CD14-positive monocyte (primary cell): ENCODE measurements at regions not wholly inside any gene's neighbourhood (a gene's known extent, or its start where the extent isn't known, plus 50 kb on each side); places are given as distances from the start of the nearest gene placed in this dataset.

ENCODE experiments used
- DNase-seq, 3 donors: peaks; one replicate each; pipeline ENCODE4 v3.0.0-alpha.2; 2011 to 2022
- H2AFZ ChIP-seq: 2 replicates; pipeline ENCODE4 v1.6.0; 2012; ENCODE audit warnings: mild to moderate bottlenecking, low read depth, low read length, inconsistent platforms; ENCODE audit not compliant: insufficient read depth, poor library complexity, severe bottlenecking
- H3K27ac ChIP-seq, 2 donors: 1 replicate in 1 of 2; 2 replicates in 1 of 2; pipeline ENCODE4 v1.5.1; 2012 to 2013; ENCODE audit warnings: low read length in 2 of 2, control low read depth in 1 of 2, inconsistent platforms in 1 of 2, low read depth in 1 of 2, mild to moderate bottlenecking in 1 of 2
- H3K27me3 ChIP-seq, 2 donors: one replicate each; pipeline versions ENCODE4 v1.6.0 to v1.6.1; 2011 to 2013; ENCODE audit warnings: low read length in 2 of 2; ENCODE audit not compliant: control insufficient read depth in 2 of 2, insufficient read depth in 2 of 2
- H3K36me3 ChIP-seq, 2 donors: replicated peaks in 1 of 2; 1 replicate in 1 of 2; 2 replicates in 1 of 2; pipeline versions ENCODE4 v1.5.1 to v1.6.1; 2012 to 2013; ENCODE audit warnings: low read length in 2 of 2, control low read depth in 1 of 2, inconsistent platforms in 1 of 2, mild to moderate bottlenecking in 1 of 2; ENCODE audit not compliant: insufficient read depth in 2 of 2, control insufficient read depth in 1 of 2
- H3K4me1 ChIP-seq, 2 donors: 1 replicate in 1 of 2; 2 replicates in 1 of 2; pipeline versions ENCODE4 v1.5.1 to v1.6.1; 2012 to 2013; ENCODE audit warnings: low read length in 2 of 2, control low read depth in 1 of 2, inconsistent platforms in 1 of 2, mild to moderate bottlenecking in 1 of 2, moderate library complexity in 1 of 2; ENCODE audit not compliant: insufficient read depth in 2 of 2, control insufficient read depth in 1 of 2
- H3K4me2 ChIP-seq: replicated peaks from 2 replicates; pipeline ENCODE3; 2012; ENCODE audit warnings: low read length, moderate library complexity, mild to moderate bottlenecking; ENCODE audit not compliant: poor library complexity, severe bottlenecking; ENCODE audit errors: extremely low read depth
- H3K4me3 ChIP-seq, 3 experiments: fragments of 200-600 bp in 1 of 3; sonication (generic) in 1 of 3; replicated peaks in 1 of 3; 1 replicate in 2 of 3; 2 replicates in 1 of 3; pipeline ENCODE4 v1.5.1; 2011 to 2013; ENCODE audit warnings: low read length in 3 of 3, mild to moderate bottlenecking in 3 of 3, control low read depth in 2 of 3, low read depth in 2 of 3, inconsistent platforms in 1 of 3, moderate library complexity in 1 of 3
- H3K79me2 ChIP-seq: 2 replicates; pipeline ENCODE4 v1.6.0; 2012; ENCODE audit warnings: mild to moderate bottlenecking, control low read depth, inconsistent platforms, low read length, moderate library complexity; ENCODE audit not compliant: insufficient read depth
- H3K9ac ChIP-seq: 2 replicates; pipeline ENCODE4 v1.6.0; 2017; ENCODE audit warnings: low read length, mild to moderate bottlenecking; ENCODE audit not compliant: insufficient read depth, poor library complexity, severe bottlenecking
- H3K9me3 ChIP-seq, 2 donors: replicated peaks in 1 of 2; 1 replicate in 1 of 2; 2 replicates in 1 of 2; pipeline versions ENCODE4 v1.5.1 to v1.6.1; 2012 to 2013; ENCODE audit warnings: low read length in 2 of 2, control low read depth in 1 of 2; ENCODE audit not compliant: control insufficient read depth in 1 of 2, insufficient read depth in 1 of 2
- H4K20me1 ChIP-seq: 2 replicates; pipeline ENCODE4 v1.6.0; 2012; ENCODE audit warnings: mild to moderate bottlenecking, low read length, control low read depth, moderate library complexity; ENCODE audit not compliant: insufficient read depth
- H3K27ac Mint-ChIP-seq, 7 donors: one replicate each; pipeline ENCODE4 v1.8.0; 2020; ENCODE audit warnings: mild to moderate bottlenecking in 7 of 7, mixed read lengths in 7 of 7, moderate library complexity in 6 of 7, inconsistent platforms in 2 of 7
- H3K27me3 Mint-ChIP-seq, 3 donors: one replicate each; pipeline ENCODE4 v1.8.0; 2021 to 2022; ENCODE audit warnings: low read depth in 3 of 3, mild to moderate bottlenecking in 3 of 3, mixed read lengths in 3 of 3, moderate library complexity in 3 of 3, inconsistent platforms in 1 of 3
- H3K36me3 Mint-ChIP-seq, 2 donors: one replicate each; pipeline ENCODE4 v1.8.0; 2020; ENCODE audit warnings: mixed read lengths in 2 of 2, inconsistent platforms in 1 of 2, mild to moderate bottlenecking in 1 of 2
- H3K4me1 Mint-ChIP-seq: one replicate; pipeline ENCODE4 v1.8.0; 2020; ENCODE audit warnings: mild to moderate bottlenecking, mixed read lengths
- H3K4me3 Mint-ChIP-seq, 2 donors: one replicate each; pipeline ENCODE4 v1.8.0; 2020; ENCODE audit warnings: mild to moderate bottlenecking in 2 of 2, mixed read lengths in 2 of 2, moderate library complexity in 1 of 2
- H3K9me3 Mint-ChIP-seq, 7 donors: one replicate each; pipeline ENCODE4 v1.8.0; 2020 to 2022; ENCODE audit warnings: mixed read lengths in 7 of 7, mild to moderate bottlenecking in 6 of 7, moderate library complexity in 6 of 7, inconsistent platforms in 2 of 7
- CTCF ChIP-seq: fragments of 200-600 bp; IDR thresholded peaks from one replicate; pipeline ENCODE4 v1.8.0; 2022; ENCODE audit warnings: antibody characterized with exemption, mild to moderate bottlenecking
- WGBS: methylation state at CpG from one replicate; pipeline ENCODE4 v1.1.5; 2013; ENCODE audit warnings: missing lambda C conversion rate; ENCODE audit not compliant: insufficient coverage; 5-methylcytosine and 5-hydroxymethylcytosine counted together
- intact Hi-C, 2 donors: fragments of 100-400 bp; cut with micrococcal nuclease; formaldehyde crosslinking; loops; one replicate each; pipeline versions ENCODE4 v1.15.0 to v1.15.1; 2023

DNA sequence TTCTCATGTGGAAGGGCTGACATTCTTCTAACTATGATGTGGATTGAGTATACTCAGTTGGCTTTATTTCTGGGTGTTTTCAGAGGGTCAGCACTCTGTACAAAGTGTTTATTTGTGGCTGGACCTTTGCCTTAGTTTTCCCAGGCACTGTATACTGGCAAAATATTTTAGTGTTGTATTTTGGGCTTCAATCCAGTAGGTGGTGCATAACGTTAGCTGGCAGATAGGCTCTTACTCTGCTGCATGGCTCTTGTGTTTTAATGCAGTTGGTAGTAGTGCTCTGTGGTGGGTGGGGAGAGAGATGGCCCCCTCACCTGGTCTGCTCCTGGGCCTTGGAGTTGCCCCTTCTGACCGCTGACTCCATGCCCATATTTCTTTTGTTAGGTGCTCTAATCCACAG is 75.6 kb upstream of the REG3A start:
- no peak overlapping the region for H3K4me2 ChIP-seq
- DNase-seq: no peak
- no peaks in the 10 kb centered on the region for H3K36me3 ChIP-seq
- H3K79me2 ChIP-seq: no peaks in the 10 kb centered on the region
- no peaks in the 10 kb centered on the region for H4K20me1 ChIP-seq
- no peaks in the 10 kb centered on the region for H3K36me3 Mint-ChIP-seq
- peaks cover 0 to 2% (median 0%) of the 10 kb centered on the region in 7 donors for H3K9me3 Mint-ChIP-seq
- TF ChIP-seq CTCF: no peak
- no peak overlapping the region for H3K9ac ChIP-seq
- H3K27ac ChIP-seq: no peak overlapping the region
- no peak overlapping the region for H2AFZ ChIP-seq
- no peaks in the 10 kb centered on the region for H3K4me1 ChIP-seq
- H3K4me3 Mint-ChIP-seq: no peak overlapping the region
- no peaks in the 10 kb centered on the region for H3K9me3 ChIP-seq
- intact Hi-C loops: no loop called here
- no peak overlapping the region for H3K27ac Mint-ChIP-seq
- H3K27me3 Mint-ChIP-seq: peaks cover 0 to 2% (median 1%) of the 10 kb centered on the region in 3 donors
- H3K4me1 Mint-ChIP-seq: no peaks in the 10 kb centered on the region
- 40% methylated on average over 2 of the region's 2 CpGs for WGBS
- H3K4me3 ChIP-seq: no peak overlapping the region
- H3K27me3 ChIP-seq: no peaks in the 10 kb centered on the region

GRCh38 chr2:79223539-79223938 is 64.0 kb upstream of the REG3A start:
- Histone ChIP-seq H3K79me2 (no peaks in the 10 kb centered on the region), H2AFZ (no peak overlapping the region), H3K27me3 (no peaks in the 10 kb centered on the region), H3K27ac (no peak overlapping the region), H3K4me2 (no peak overlapping the region), H3K9me3 (no peaks in the 10 kb centered on the region), H3K9ac (no peak overlapping the region), H3K4me1 (no peaks in the 10 kb centered on the region), H3K4me3 (no peak overlapping the region), H3K36me3 (no peaks in the 10 kb centered on the region), H4K20me1 (no peaks in the 10 kb centered on the region)
- H3K27me3 Mint-ChIP-seq: no peaks in the 10 kb centered on the region
- no peak overlapping the region for H3K4me3 Mint-ChIP-seq
- no peaks in the 10 kb centered on the region for H3K36me3 Mint-ChIP-seq
- intact Hi-C loops: no loop called here
- DNase-seq: no peak
- no peak overlapping the region for H3K27ac Mint-ChIP-seq
- no peaks in the 10 kb centered on the region for H3K4me1 Mint-ChIP-seq
- no peaks in the 10 kb centered on the region for H3K9me3 Mint-ChIP-seq
- no peak for TF ChIP-seq CTCF
